Stimulated activated CD4-positive, alpha-beta T cell treated with anti-CD3 and anti-CD28 coated beads, Interleukin-2, amount 100 ng/mL, for 48 hours (primary cell): ENCODE measurements at regions not wholly inside any gene's neighbourhood (a gene's known extent, or its start where the extent isn't known, plus 50 kb on each side); places are given as distances from the start of the nearest gene placed in this dataset.

ENCODE experiments used
- DNase-seq, 2 donors: peaks; one replicate each; pipeline ENCODE4 v3.0.0-alpha.2; 2020

DNA sequence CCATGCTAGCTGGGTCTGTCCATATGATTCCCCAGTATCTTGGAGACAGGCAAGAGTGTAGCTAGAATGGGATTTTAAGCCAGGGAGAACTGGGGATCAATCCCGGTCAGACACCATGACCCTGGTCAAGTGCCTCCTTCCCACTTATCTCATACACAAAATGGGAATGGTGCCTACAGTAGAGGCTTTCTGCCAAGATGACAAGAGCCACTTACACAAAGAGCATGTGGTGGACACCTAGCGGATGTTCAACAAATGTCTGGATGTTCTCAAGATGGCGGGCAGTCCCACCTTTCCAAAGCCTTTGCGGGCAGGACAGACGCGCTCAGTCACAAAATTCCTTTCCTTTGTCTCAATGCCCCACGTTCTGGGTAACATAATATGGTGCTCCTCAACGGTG is 57.3 kb downstream of the MAF start:
- DNase-seq, result no peak

DNA sequence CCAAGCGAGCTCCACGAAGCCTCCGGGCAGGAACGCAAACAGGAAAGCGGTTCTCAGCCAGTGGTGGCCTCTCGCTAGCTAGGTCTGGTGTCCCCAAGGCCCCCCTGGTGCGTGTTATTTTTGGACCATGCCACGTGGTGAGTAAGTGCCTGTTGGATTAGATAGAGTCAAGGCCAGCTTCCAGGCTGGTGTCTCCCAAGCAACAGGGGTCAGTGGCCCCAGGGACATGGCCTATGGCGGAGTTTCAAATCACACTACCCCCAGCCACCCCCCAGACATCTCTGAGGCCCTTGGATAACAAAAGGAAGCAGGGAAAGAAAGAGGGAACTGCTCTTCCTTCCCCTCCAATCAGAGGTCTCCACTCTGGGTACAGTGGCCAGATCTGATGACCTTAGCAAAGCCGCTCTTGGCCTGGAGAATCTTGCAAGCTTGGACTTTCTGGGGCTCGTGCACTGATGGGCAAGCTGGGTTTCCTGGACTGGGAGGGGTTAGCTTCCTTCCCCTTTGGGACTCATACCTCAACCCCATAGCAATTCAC is 58.2 kb downstream of the MAF start:
- no peak for DNase-seq

DNA sequence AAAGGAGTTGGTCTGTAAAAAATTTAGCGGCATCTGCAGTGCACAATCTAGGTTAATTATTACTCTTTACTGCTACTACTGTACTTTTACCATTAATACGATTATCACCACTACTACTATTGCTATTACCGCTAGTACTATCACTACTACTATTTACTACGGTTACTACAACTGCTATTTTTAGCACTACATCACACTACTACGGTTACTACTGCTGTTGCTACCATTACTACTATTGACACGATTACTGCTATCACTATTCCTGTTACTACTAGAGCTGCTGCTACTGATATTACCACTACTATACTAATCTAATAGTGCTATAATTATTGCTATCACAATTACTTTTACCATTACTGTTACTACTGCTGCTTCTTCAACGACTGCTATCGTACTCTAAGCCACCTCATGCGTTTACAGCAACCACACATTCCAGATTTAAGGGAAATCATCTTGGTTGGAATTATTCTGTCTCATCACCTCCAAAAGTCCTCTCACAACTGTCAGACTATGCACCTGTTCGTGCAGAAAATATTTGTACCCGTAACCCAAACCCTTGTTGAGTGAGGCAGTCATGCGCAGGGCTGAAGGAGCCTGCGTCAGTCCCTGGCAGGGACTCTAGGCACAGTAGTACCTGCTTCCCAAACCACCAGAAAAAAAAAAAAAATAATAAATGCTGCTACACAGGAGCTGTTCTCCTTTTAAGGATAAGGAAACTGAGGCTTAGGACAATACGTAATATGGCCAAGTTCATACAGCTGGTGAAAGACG is 59.5 kb downstream of the MAF start:
- no peak for DNase-seq

DNA sequence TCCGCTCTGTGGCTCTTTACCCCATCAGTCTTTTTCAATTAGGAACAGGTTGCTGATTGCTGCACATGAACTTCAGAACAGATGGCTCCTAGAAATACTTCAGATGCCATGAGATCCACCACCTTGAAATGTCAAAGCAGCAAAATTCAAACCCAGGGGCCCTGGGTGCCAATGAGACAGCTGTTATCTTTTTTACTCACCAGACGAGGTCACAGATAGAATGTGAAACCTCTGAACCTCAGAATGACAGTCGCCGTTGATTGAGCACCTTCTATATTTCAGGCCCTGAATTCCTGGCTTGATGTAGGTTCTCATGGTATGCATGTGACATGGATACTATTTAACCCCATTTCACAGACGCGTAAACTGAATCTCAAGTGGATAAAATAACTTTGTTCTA is 63.0 kb downstream of the MAF start:
- DNase-seq, result no peak

DNA sequence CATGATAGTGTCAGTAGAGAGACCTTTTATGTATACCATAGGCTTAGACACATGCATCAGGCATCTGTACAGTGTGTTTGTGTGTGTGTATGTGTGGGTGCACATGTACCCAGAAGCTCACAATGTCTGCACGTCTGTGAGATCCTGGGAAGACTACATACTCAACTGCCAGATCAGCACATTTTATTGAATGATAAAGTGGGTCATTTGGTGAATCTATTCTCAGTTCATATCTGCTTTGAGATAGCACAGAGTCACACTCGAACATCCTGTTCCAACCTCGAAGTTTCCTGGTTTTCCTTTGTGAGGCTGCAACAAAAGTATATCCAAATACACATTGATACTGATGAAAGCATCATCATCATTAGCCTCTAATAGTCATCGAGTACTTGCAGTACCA is 63.6 kb downstream of the MAF start:
- DNase-seq, result no peak

DNA sequence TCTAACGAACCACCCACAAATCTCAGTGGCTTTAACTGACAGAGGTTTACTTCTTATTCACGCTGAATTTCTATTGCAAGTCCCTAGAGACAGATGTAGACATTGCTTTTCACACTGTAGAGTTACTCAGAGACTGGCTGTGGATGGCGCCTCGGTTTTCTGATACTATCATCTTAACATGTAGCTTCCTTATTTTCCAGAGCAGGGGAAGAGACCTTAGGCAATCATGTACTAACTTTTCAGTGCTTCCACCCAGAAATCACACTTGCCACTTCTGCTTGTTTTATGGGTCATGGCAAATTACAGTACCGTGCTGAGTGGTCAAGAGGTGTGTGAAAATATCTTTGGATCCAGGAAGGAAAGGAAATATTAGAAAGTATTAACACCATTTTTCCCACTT is 65.4 kb downstream of the MAF start:
- DNase-seq, result no peak

DNA sequence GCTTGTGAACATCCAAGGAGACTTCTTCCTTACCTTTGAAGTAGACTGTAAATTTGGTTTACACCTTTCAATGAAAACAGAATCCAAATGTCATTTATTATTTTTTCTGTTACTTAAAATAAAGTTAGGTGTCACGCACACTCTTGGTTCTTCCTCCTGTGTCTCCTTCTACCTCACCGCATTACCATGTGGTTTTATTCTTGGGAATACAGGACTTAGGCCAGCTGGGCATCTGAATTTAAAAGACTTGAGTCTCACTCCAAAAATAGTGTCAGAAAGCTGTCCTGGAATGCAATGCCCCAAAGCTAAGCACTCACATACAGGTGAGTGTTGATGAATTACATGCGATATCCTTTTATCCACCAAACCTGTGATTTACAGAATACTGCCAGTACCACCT is 66.4 kb downstream of the MAF start:
- DNase-seq, result no peak

DNA sequence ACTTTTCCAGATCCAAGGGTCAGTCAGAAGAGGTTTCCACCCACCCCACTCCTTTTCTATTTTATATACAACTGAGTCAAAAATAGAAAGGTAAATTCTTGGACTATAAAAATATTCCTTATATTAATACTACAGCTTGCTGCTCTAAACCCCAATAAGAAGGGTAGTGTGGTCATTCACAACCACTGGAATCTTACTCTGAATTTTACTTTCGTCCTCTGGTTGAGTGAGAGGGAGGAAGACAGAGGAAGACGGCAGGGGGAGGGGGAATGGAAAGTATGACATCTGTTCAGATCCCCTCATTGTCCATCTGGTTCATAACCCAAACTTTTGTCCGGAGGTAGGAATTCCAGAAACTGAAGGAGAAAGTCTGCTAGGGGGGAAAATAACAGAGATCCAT is 67.2 kb downstream of the MAF start:
- DNase-seq, result no peak

DNA sequence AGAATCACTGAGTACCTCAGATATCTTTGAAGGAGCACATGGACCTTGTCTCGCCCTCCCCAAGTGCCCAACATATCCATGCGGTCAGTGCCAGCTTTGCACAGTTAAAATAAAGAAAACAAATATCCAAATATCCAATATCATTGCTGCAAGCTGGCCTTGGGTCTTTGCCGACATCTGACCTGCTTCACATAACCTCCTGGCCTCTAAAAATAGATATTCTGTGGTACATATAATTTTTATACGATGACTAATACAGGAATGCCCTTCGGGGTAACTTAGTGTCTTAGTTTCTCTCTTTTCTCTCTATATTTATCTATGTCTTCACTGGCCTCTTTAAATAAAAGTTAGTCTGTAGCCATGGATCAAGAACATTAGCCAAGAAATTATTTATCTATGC is 67.8 kb downstream of the MAF start:
- DNase-seq, result no peak

DNA sequence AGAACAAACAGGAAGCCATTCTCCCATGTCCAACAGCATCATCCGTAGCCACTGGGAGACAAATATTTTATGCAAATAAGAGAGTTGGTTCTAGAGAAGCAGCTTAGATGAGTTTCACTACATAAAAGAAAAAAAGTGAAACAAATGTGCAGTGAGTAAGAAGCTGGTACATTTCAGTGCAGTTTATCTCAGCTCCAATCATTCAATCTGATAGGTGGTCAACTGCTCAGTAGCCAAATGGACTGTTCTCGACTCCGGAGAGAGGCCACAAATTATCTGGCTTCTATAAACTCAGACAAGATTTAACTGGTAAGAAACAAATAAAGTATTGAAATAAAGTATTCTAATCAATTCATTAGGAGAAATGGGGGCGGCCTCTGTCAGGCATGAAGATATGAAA is 68.3 kb downstream of the MAF start:
- DNase-seq, result no peak

DNA sequence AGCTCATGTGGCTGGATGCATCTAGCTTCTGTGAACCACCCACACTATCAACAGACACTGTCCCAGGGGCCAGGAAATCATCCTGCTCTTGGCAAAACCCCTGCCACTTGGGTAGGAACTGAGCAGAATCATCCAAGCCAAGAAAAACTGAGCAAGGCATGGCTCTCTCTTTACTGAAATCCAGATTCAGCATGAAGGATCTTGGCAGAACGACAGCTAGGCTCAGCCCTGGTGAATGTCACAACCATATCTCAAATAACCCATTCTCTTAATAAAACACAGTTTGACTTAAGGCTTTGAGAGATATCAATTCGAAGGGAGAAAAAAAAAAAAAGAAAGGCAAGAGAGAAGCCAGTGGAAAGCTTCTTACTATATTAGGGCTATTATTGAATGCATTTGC is 72.2 kb downstream of the MAF start:
- DNase-seq, result no peak

DNA sequence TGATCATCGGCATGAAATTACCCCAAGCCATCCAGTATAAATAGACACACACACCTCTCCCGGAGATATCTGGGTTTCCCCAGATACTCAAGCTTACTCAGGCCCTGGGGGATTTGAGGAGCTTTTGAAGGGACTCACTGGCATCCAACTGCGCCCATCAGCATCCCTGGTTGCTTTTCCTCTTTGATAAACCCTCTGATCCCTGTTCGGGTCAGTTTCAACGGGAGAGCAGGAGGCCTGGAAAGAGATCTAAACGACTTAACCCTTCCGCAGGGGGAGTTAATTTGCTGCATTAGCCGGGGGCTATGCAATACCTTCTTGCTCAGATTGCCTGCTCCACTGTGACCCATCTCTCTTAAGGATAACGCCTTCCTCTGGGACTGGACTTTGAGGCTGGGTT is 76.6 kb downstream of the MAF start:
- no peak for DNase-seq

DNA sequence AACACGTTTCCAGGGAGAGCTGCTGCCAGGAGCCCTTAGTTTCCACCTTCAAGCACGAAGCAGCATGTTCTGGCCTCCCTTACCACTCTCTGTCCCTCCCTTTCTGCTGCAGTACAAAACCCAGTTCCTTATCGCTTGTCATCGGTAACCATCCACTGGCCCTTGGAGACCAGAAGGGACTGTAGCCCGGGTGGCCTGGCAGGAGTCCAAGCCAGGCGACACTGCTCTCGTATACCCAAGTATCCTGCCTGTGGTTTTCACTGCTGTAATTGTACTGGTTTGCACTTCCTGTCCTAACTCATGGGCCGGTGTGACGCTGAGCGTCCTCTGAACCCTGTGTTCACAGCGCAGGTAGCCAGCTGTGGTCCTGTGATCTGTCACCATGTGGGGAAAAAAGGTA is 81.1 kb downstream of the MAF start:
- DNase-seq, result no peak

DNA sequence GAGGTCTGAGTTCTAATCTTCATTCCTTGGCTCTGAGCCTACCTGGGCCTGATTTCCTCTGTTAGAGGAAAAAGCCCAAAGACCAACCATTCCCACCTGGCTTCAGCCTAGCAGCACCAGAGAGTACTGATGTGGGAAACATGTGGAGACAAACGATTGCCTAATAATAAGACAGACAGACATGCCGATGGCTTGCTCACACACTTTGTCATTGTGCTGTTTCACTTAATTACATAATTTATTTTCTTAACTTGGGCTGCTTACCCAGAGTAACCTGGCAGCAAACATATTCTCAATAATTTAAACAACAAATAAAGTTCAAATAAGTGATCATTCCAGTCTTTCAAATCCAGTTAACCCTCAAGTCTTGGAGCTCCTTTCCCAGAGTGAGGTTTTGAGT is 83.4 kb downstream of the MAF start:
- no peak for DNase-seq

DNA sequence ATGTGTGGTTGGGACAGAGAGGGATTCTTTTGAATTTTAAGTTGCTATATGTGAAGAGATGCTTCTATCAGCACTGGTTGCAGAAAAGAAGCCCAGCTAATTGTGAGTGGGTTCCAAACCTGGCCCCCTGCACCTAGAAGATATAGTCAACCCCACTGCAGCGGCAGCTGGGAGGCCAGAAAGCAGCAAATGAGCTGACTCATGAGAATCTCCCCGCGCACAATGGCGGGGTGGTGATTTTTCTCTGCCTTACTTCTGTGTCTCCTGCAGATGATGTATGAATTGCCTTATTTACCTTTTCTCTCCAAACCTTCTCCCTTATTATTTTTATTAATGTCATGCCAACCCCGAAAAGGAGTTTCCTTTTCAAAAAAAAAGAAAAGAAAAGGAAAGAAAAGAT is 89.7 kb downstream of the MAF start:
- no peak for DNase-seq

DNA sequence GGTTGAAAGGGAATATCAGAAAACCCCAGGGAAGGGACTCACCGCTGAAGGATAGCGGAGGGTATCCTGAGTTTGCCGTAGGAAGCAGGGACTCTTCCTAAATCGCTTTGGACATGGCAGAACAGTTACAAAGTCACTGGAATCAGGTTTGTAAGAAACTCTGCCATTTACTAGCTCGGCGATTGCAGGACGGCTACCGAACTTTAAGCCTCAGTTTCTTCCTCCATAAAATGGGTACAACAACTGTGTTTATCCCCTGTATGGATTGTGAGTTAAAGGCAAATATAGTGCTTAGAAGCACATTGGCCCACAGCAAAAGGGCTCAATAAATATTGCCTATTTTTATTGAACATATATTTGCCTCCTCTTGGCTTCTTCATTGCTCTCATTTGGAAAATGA is 90.6 kb downstream of the MAF start:
- no peak for DNase-seq

DNA sequence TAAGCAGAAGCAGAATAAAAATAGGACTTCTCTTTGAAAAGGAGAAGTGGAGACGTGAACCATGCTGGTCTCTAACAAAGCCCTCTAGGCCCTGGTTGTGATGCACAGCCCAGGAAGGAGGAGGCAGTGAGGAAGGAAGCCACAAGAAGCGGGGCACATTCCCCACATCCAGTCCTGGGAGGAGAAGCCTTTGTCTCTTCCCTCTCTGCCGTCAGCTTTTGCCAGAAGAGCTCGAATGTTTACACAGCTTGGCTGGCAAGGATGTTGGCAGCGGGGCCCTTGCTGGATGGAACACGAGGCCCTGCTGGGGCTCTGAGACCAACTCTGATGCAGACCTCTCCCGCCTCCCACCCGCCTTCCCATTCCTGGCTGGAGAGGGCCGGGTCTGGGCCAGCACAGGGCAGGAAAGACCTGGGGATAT is 91.3 kb downstream of the MAF start:
- no peak for DNase-seq

DNA sequence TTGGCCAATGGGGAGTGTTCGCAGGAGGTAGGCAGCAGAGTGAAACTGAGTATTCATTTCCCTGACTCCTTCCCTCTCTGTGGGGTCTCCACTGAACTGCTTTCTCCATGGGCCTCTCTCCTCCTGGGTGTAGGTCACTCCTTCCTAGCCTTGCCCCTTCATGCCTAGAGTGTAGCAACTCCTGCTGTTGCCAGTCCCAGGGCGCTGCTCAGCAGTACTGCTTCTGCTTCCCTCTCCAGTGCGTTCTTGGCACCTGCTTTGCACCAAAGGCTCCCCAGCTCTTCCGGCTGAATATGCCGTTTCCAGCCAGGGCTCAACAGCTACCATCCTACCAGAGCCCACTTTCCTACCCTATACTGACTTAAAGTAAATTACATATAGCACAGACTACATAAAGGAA is 92.2 kb downstream of the MAF start:
- no peak for DNase-seq

DNA sequence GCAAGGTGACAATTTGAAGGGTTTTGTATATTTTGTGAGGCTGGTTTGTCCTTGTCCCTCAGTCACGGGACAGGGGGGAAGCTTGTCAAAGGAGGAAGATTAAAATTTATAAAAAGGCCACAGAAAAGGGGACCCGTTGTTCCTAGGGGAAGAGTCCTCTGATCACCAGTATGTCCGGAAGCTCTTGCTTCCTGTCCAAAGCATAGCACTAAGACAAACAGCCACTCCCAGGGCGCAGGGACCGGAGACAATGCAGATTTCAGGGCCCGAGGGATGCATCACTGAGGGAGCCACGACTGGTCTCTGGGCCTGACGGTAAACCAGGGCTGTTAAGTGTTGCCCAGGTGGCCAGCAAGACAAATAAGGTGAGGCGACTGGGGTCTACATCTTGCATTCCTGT is 95.2 kb downstream of the MAF start:
- DNase-seq, result no peak

DNA sequence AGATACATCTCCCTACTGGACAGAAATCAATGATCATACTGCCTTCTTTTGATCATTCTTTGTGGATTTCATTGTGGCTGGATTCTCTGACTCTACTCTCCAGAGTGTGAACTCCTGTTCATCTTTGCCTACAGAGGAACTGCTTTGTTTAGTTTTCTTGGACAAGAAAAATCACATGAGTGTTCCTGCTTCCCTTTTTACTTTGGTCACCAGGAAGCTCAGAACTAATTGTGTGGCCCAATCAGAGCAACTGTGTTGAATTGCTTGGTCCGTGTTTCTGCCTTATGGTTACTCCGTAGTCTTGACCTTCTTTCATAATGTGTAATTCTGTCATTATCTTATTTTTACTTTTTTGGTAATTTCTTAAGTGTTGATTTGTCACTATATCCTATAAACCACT is 97.0 kb downstream of the MAF start:
- no peak for DNase-seq

DNA sequence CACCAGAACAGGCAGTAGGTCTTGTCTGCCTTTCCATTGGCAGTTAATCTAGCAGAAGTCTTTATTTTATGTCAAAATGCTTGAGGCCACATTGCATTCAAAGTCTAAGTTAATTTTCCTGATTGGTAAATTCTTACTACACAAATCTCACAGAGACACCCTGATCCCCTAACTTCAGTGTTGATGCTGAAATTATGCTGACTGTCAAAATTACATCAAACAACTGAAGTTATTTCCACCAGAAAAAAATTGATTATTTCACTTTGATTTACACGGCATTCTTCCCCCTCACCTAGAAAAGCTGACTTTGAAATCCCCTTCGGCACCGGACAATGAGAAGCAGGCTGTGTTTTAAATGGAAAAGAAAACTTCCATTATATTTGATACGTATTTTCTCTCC is 99.1 kb downstream of the MAF start:
- DNase-seq, result no peak

DNA sequence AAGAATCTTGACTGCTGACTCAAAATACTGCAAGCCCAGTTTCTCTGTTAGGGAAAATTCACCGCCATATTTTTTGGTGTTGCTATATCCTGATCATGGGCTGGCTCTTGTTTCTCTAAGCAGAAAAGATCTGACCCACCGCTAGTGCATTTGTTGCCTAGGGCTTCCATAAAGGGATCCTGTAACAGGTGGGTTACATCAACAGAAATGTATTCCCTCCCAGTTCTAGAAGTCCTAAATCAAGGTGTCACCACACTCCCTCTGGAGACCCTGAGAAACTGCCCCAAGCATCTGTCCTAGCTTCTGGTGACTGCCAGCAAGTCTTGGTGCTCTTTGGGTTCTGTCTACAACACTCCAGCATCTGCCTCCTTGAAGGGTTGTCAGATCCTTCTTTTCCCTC is 99.7 kb downstream of the MAF start:
- DNase-seq, result no peak

DNA sequence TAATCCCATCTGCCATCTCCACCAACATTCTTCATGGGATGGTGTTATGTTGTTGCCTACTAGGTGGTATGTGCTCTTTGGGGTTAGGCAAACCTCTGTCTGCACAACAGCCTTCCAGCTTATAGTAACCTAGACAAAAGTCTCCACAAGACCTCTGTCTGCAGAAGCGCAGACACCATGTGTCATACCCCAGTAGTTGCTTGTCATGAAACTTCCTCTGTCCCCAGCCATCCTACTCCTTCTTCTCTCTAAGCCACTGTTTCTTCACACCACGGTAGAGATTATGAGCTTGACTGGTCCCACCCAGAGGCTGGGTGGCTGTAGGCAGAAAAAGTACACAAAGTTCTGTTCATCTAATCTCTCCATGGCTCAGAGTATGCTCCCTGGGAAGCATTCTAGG is 100.3 kb downstream of the MAF start:
- no peak for DNase-seq

DNA sequence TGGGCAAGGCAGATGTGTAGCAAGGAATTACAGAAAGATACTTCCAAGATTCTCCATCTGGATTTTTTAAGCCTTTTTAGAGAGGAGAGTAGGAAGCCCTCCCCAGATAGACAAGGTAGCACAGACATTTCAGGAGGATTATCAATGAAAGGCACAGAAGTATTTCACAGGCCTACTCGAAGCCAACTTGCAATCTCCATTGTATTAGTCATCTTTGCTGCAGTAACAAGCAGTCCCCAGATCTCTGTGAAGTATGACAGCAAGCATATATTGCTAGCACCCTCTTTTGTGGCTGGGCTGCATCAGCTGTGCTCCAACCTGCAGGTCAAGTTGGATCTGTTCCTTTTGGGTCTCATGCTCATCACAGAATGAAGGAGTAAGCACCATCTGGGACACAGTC is 101.6 kb downstream of the MAF start:
- DNase-seq, result no peak

DNA sequence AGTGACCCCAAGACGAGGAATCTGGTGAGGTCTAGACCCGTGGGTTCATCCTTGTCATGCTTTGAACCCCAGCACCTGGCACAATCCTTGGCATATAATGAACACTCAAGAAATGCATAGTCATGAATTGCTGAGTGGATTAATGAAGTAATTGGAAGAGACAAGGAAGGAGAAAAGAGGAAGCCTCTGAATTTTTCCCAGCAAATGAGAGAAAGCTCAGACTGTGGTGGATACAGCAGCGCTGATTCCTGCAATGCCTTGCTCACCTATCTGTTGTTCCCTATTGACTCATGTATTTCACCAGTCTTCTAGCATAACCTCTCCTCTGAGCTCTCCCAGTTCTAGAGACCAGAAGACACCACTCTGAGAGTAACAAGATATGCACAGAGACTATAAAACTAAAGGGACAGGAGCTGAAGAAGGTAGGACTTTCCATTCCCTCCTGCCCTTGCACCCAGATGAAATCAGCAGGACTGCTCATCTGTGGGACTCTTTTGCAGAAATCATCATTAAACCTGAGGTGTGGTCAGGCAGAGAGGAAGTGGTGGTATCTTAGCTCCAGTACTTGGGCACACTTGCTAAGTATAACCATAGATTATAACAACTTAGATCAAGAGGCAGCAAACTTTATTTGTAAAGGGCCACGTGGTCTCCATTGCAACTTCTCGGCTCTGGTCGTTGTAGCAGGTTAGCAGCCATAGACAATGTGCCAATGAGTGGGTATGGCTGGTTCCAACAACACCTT is 102.8 kb downstream of the MAF start:
- no peak for DNase-seq
